ENCODE measurements at regions not wholly inside any gene's neighbourhood (a gene's known extent, or its start where the extent isn't known, plus 50 kb on each side); places are given as distances from the start of the nearest gene placed in this dataset.

GRCh38 chr18:44171301-44171700 lies 509.4 kb upstream of the SETBP1 start:
- TF ChIP-seq POLR2A (IDR thresholded peaks at IDR 0.05) (no peak), CTCF (IDR thresholded peaks at IDR 0.05) (no peak)

Data from Peyer's patch (tissue), 4 donors.